HEK293 (cell line): ENCODE measurements at regions not wholly inside any gene's neighbourhood (a gene's known extent, or its start where the extent isn't known, plus 50 kb on each side); places are given as distances from the start of the nearest gene placed in this dataset.

Source experiments
- CTCF ChIA-PET: fragments of 350-600 bp; formaldehyde crosslinking; extraction: SDS; loops from one replicate; lab custom pipeline; 2021; ENCODE audit warnings: antibody characterized with exemption; lab: Yijun Ruan, JAX
- POLR2A ChIA-PET: fragments of 300-600 bp; formaldehyde crosslinking; extraction: SDS; loops from one replicate; lab custom pipeline; 2020; ENCODE audit warnings: antibody characterized with exemption, inconsistent platforms; lab: Yijun Ruan, JAX
- H3K27ac ChIP-seq: fragments of 200-500 bp; sonication (Bioruptor generic); 2 replicates; pipeline ENCODE4 v1.5.1; 2014; ENCODE audit warnings: low read depth, low read length, control low read depth, inconsistent platforms; ENCODE audit errors: extremely low read depth
- H3K36me3 ChIP-seq, 2 experiments: fragments of 200-500 bp in 1 of 2; sonication (Bioruptor generic) in 1 of 2; 1 replicate in 1 of 2; 2 replicates in 1 of 2; pipeline ENCODE4 v1.5.1; 2014 to 2017; ENCODE audit warnings: inconsistent platforms in 2 of 2, low read length in 2 of 2; ENCODE audit not compliant: control insufficient read depth in 2 of 2, insufficient read depth in 1 of 2
- H3K4me1 ChIP-seq: fragments of 200-500 bp; sonication (Bioruptor generic); 2 replicates; pipeline ENCODE4 v1.5.1; 2014; ENCODE audit warnings: mild to moderate bottlenecking, low read length, inconsistent platforms; ENCODE audit not compliant: control insufficient read depth, insufficient read depth
- H3K4me3 ChIP-seq: 2 replicates; pipeline ENCODE4 v1.5.1; 2011; ENCODE audit warnings: low read depth, mild to moderate bottlenecking, control low read depth, low read length, moderate library complexity
- H3K9me3 ChIP-seq: fragments of 200-500 bp; sonication (Bioruptor generic); 2 replicates; pipeline ENCODE4 v1.5.1; 2014; ENCODE audit warnings: low read depth, low read length, inconsistent platforms; ENCODE audit not compliant: control insufficient read depth, insufficient read depth
- GLIS2 ChIP-seq: fragments of 450-650 bp; formaldehyde crosslinking; IDR thresholded peaks from 2 replicates; pipeline ENCODE4 v1.5.1; 2016; ENCODE audit warnings: missing biosample characterization, missing genetic modification characterization
- HOXA7 ChIP-seq: sonication (generic); formaldehyde crosslinking; IDR thresholded peaks from 2 replicates; pipeline ENCODE4 v1.8.1; 2022; ENCODE audit warnings: missing genetic modification reagents, borderline replicate concordance
- PRDM1 ChIP-seq: fragments of 450-650 bp; formaldehyde crosslinking; IDR thresholded peaks from 2 replicates; pipeline ENCODE4; 2016; ENCODE audit warnings: missing biosample characterization, missing genetic modification characterization
- YY1 ChIP-seq: fragments of 450-650 bp; formaldehyde crosslinking; IDR thresholded peaks from 2 replicates; pipeline ENCODE4 v1.5.1; 2018; ENCODE audit warnings: missing biosample characterization, missing genetic modification characterization
- ZFP69B ChIP-seq: fragments of 450-650 bp; formaldehyde crosslinking; IDR thresholded peaks from 2 replicates; pipeline ENCODE4 v1.5.1; 2016; ENCODE audit warnings: missing biosample characterization, missing genetic modification characterization
- ZNF138 ChIP-seq: fragments of 450-650 bp; formaldehyde crosslinking; IDR thresholded peaks from 2 replicates; pipeline ENCODE4 v1.5.1; 2016; ENCODE audit warnings: missing biosample characterization, missing genetic modification characterization, borderline replicate concordance
- ZNF146 ChIP-seq: fragments of 450-650 bp; formaldehyde crosslinking; IDR thresholded peaks from 2 replicates; pipeline ENCODE4 v1.5.1; 2016; ENCODE audit warnings: missing biosample characterization, missing genetic modification characterization
- ZNF221 ChIP-seq: fragments of 450-650 bp; formaldehyde crosslinking; IDR thresholded peaks from 2 replicates; pipeline ENCODE4 v1.5.1; 2017; ENCODE audit warnings: missing biosample characterization, missing genetic modification characterization, borderline replicate concordance
- ZNF302 ChIP-seq: fragments of 450-650 bp; formaldehyde crosslinking; IDR thresholded peaks from 2 replicates; pipeline ENCODE4 v1.5.1; 2016; ENCODE audit warnings: missing biosample characterization, missing genetic modification characterization, low read depth
- ZNF354C ChIP-seq: fragments of 450-650 bp; formaldehyde crosslinking; IDR thresholded peaks from 2 replicates; pipeline ENCODE4 v1.5.1; 2016; ENCODE audit warnings: missing biosample characterization, missing genetic modification characterization, low read depth, borderline replicate concordance
- ZNF48 ChIP-seq: fragments of 450-650 bp; formaldehyde crosslinking; IDR thresholded peaks from 2 replicates; pipeline ENCODE4 v1.5.1; 2016; ENCODE audit warnings: missing biosample characterization, missing genetic modification characterization
- ZNF501 ChIP-seq: fragments of 450-650 bp; formaldehyde crosslinking; IDR thresholded peaks from 2 replicates; pipeline ENCODE4 v1.5.1; 2016; ENCODE audit warnings: missing biosample characterization, missing genetic modification characterization
- ZNF548 ChIP-seq: fragments of 450-650 bp; formaldehyde crosslinking; IDR thresholded peaks from 2 replicates; pipeline ENCODE4 v1.5.1; 2016; ENCODE audit warnings: missing biosample characterization, missing genetic modification characterization
- ZNF791 ChIP-seq: fragments of 450-650 bp; formaldehyde crosslinking; IDR thresholded peaks from 2 replicates; pipeline ENCODE4 v1.5.1; 2016; ENCODE audit warnings: missing biosample characterization, missing genetic modification characterization
- TF ChIP-seq, protein P1 (sequence below): fragments of 450-650 bp; formaldehyde crosslinking; IDR thresholded peaks from 2 replicates; pipeline ENCODE4 v1.5.1; 2016; ENCODE audit warnings: missing biosample characterization, missing genetic modification characterization
- TF ChIP-seq, protein P2 (sequence below): sonication (generic); formaldehyde crosslinking; IDR thresholded peaks from 2 replicates; pipeline ENCODE4 v1.8.1; 2022; ENCODE audit warnings: mild to moderate bottlenecking, moderate library complexity, missing genetic modification reagents
- TF ChIP-seq, protein P3 (sequence below): fragments of 450-650 bp; formaldehyde crosslinking; IDR thresholded peaks from 2 replicates; pipeline ENCODE4 v1.5.1; 2017; ENCODE audit warnings: missing biosample characterization, mild to moderate bottlenecking, missing genetic modification characterization, moderate library complexity
- TF ChIP-seq, protein P4 (sequence below): fragments of 450-650 bp; formaldehyde crosslinking; IDR thresholded peaks from 2 replicates; pipeline ENCODE4 v1.5.1; 2016; ENCODE audit warnings: missing biosample characterization, missing genetic modification characterization

DNA sequence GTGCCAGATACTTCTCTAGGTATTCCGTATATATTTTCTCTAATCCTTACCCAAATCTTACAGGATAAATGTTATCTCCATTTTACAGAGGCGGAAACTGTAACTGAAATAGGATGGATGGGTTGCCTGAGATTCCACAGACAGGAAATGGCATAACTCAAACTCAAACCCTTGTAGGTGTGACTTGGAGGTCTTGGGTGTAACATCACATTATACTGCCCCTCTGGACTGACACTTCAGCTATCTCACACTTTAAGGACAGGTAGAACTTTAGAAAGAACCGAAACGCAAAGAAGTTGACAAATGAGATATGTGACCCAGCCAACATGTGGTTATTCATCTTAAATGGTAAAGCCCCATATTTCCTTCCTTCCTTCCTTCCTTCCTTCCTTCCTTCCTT lies 122.1 kb downstream of the PDCD6IP start:
- ChIA-PET POLR2A (no interaction called here), CTCF (interaction anchor here (1.4 kb wide), 1 partner anchor 36 kb away, joined by 4 read pairs; no protein-coding TSS in a partner anchor)
- no peaks in the 10 kb centered on the region for H3K9me3 ChIP-seq
- H3K27ac ChIP-seq: no peak overlapping the region
- no peaks in the 10 kb centered on the region for H3K4me1 ChIP-seq
- TF ChIP-seq, protein P1, sequence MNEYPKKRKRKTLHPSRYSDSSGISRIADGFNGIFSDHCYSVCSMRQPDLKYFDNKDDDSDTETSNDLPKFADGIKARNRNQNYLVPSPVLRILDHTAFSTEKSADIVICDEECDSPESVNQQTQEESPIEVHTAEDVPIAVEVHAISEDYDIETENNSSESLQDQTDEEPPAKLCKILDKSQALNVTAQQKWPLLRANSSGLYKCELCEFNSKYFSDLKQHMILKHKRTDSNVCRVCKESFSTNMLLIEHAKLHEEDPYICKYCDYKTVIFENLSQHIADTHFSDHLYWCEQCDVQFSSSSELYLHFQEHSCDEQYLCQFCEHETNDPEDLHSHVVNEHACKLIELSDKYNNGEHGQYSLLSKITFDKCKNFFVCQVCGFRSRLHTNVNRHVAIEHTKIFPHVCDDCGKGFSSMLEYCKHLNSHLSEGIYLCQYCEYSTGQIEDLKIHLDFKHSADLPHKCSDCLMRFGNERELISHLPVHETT: no peak
- no peak overlapping the region for H3K4me3 ChIP-seq
- no peaks in the 10 kb centered on the region for H3K36me3 ChIP-seq

DNA sequence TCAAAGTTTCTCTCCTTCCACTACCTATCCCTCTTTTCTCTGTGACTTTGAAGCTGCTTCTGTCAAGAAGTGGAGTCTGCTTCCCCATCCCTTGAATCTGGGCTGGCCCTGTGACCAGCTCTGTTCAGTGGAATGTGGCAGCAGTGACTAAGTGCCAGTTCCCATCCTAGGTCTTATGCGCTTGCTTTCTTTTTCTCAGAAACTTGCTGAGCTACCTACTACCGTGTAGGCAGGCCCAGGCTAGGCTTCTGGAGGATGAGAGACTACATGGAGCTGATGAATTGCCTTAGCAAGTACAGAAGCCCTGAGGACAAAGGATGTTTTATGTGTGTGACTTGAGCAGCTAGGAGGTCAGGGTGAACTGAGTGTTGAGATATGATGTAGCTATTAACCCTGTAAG lies 123.2 kb downstream of the PDCD6IP start:
- Histone ChIP-seq H3K9me3 (no peaks in the 10 kb centered on the region), H3K4me1 (no peaks in the 10 kb centered on the region), H3K27ac (no peak overlapping the region), H3K4me3 (no peak overlapping the region), H3K36me3 (no peaks in the 10 kb centered on the region)
- ChIA-PET CTCF (interaction anchor here (1.4 kb wide), 1 partner anchor 37 kb away, joined by 4 read pairs; no protein-coding TSS in a partner anchor), POLR2A (no interaction called here)
- no peak for TF ChIP-seq ZNF501 (tag by site-specific recombination)
- TF ChIP-seq, protein P2, sequence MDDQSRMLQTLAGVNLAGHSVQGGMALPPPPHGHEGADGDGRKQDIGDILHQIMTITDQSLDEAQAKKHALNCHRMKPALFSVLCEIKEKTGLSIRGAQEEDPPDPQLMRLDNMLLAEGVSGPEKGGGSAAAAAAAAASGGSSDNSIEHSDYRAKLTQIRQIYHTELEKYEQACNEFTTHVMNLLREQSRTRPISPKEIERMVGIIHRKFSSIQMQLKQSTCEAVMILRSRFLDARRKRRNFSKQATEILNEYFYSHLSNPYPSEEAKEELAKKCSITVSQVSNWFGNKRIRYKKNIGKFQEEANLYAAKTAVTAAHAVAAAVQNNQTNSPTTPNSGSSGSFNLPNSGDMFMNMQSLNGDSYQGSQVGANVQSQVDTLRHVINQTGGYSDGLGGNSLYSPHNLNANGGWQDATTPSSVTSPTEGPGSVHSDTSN (CRISPR knock-in tag): no peak
- no peak for TF ChIP-seq ZNF548 (tag by site-specific recombination)
- no peak for TF ChIP-seq ZNF146 (tag by site-specific recombination)
- TF ChIP-seq, protein P3, sequence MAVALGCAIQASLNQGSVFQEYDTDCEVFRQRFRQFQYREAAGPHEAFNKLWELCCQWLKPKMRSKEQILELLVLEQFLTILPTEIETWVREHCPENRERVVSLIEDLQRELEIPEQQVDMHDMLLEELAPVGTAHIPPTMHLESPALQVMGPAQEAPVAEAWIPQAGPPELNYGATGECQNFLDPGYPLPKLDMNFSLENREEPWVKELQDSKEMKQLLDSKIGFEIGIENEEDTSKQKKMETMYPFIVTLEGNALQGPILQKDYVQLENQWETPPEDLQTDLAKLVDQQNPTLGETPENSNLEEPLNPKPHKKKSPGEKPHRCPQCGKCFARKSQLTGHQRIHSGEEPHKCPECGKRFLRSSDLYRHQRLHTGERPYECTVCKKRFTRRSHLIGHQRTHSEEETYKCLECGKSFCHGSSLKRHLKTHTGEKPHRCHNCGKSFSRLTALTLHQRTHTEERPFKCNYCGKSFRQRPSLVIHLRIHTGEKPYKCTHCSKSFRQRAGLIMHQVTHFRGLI: no peak
- TF ChIP-seq GLIS2 (tag by site-specific recombination): no peak
- no peak for TF ChIP-seq ZNF302 (tag by site-specific recombination)
- TF ChIP-seq HOXA7 (CRISPR knock-in tag): no peak
- TF ChIP-seq, protein P4, sequence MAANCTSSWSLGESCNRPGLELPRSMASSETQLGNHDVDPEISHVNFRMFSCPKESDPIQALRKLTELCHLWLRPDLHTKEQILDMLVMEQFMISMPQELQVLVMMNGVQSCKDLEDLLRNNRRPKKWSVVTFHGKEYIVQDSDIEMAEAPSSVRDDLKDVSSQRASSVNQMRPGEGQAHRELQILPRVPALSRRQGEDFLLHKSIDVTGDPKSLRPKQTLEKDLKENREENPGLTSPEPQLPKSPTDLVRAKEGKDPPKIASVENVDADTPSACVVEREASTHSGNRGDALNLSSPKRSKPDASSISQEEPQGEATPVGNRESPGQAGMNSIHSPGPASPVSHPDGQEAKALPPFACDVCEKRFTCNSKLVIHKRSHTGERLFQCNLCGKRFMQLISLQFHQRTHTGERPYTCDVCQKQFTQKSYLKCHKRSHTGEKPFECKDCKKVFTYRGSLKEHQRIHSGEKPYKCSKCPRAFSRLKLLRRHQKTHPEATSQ (tag by site-specific recombination): no peak
- TF ChIP-seq ZNF138 (tag by site-specific recombination): no peak
- no peak for TF ChIP-seq ZNF791 (tag by site-specific recombination)
- no peak for TF ChIP-seq PRDM1
- no peak for TF ChIP-seq ZNF354C
- no peak for TF ChIP-seq YY1
- no peak for TF ChIP-seq ZNF48 (tag by site-specific recombination)
- TF ChIP-seq ZNF221 (tag by site-specific recombination): no peak
- no peak for TF ChIP-seq ZFP69B (tag by site-specific recombination)
